ENCODE measurements at regions not wholly inside any gene's neighbourhood (a gene's known extent, or its start where the extent isn't known, plus 50 kb on each side); places are given as distances from the start of the nearest gene placed in this dataset.
A peak's percentile ranks its signal among the peaks of the same experiment; 100 is the strongest.
"Not testable (repeated sequence)": the region's sequence is repeated elsewhere in the genome, so short reads cannot be mapped to it uniquely, and the experiment has no call there.

- not testable (repeated sequence) for DNase-seq
Observed at GRCh38 chr17:20917610-20918306, 125.1 kb downstream of the USP22 start.

GRCh38 chr17:20920095-20920814 lies 122.6 kb downstream of the USP22 start:
- no peak for DNase-seq

- no peak for DNase-seq
Observed at GRCh38 chr17:20920815-20921199, 122.0 kb downstream of the USP22 start.

GRCh38 chr17:20922128-20922670 lies 120.6 kb downstream of the USP22 start:
- no peak for DNase-seq

GRCh38 chr17:20924306-20924705 lies 118.5 kb downstream of the USP22 start:
- DNase-seq = no peak

- no peak for DNase-seq
Observed at GRCh38 chr17:20925091-20925490, 117.7 kb downstream of the USP22 start.

- no peak for DNase-seq
Observed at GRCh38 chr17:20925954-20926353, 116.9 kb downstream of the USP22 start.

GRCh38 chr17:20926532-20926931 lies 116.3 kb downstream of the USP22 start:
- no peak for DNase-seq

GRCh38 chr17:20927308-20927977 lies 115.4 kb downstream of the USP22 start:
- DNase-seq = no peak

GRCh38 chr17:20929334-20929733 lies 113.5 kb downstream of the USP22 start:
- DNase-seq = no peak

GRCh38 chr17:20930081-20930760 lies 112.6 kb downstream of the USP22 start:
- DNase-seq = no peak

GRCh38 chr17:20933040-20933439 lies 109.8 kb downstream of the USP22 start:
- not testable (repeated sequence) for DNase-seq

- DNase-seq = no peak
Observed at GRCh38 chr17:20934288-20934687, 108.5 kb downstream of the USP22 start.

- DNase-seq = no peak
Observed at GRCh38 chr17:20935740-20936139, 107.1 kb downstream of the USP22 start.

- DNase-seq = no peak
Observed at GRCh38 chr17:20938244-20938643, 104.6 kb downstream of the USP22 start.

- no peak for DNase-seq
Observed at GRCh38 chr17:20938988-20939615, 103.7 kb downstream of the USP22 start.

- DNase-seq = no peak
Observed at GRCh38 chr17:20941872-20942271, 100.9 kb downstream of the USP22 start.

- peak in 1 of 4 experiments; percentile 5 for DNase-seq
Observed at GRCh38 chr17:20944014-20944865, 98.6 kb downstream of the USP22 start.

- not testable (repeated sequence) for DNase-seq
Observed at GRCh38 chr17:20947708-20948107, 95.1 kb downstream of the USP22 start.

GRCh38 chr17:20948984-20949777 lies 93.6 kb downstream of the USP22 start:
- DNase-seq = no peak
